ENCODE measurements at regions not wholly inside any gene's neighbourhood (a gene's known extent, or its start where the extent isn't known, plus 50 kb on each side); places are given as distances from the start of the nearest gene placed in this dataset.

DNA sequence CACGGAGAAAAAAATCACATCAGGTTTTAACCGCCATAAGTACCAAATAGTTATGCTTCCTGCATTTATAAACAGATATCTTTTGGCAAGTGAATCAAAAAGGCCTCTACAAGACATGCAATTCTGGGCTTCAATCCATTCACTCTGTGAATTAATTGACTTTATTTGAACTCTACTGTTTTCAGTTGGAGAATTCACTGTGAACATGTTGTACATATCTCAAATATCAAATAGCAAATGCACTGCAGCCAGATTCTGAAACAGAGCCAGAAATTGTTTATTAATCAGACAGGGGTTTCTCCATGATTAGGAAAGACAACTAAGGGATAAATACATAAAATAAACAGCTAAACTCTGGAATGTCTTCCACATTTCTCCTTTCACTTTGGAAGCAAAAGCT lies 445.4 kb upstream of the NFIA start:
- TF ChIP-seq ZFX (IDR thresholded peaks at IDR 0.05; ENCODE audit: borderline replicate concordance) = no peak
- TF ChIP-seq, protein P1, sequence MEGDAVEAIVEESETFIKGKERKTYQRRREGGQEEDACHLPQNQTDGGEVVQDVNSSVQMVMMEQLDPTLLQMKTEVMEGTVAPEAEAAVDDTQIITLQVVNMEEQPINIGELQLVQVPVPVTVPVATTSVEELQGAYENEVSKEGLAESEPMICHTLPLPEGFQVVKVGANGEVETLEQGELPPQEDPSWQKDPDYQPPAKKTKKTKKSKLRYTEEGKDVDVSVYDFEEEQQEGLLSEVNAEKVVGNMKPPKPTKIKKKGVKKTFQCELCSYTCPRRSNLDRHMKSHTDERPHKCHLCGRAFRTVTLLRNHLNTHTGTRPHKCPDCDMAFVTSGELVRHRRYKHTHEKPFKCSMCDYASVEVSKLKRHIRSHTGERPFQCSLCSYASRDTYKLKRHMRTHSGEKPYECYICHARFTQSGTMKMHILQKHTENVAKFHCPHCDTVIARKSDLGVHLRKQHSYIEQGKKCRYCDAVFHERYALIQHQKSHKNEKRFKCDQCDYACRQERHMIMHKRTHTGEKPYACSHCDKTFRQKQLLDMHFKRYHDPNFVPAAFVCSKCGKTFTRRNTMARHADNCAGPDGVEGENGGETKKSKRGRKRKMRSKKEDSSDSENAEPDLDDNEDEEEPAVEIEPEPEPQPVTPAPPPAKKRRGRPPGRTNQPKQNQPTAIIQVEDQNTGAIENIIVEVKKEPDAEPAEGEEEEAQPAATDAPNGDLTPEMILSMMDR (IDR thresholded peaks at IDR 0.05) = no peak

DNA sequence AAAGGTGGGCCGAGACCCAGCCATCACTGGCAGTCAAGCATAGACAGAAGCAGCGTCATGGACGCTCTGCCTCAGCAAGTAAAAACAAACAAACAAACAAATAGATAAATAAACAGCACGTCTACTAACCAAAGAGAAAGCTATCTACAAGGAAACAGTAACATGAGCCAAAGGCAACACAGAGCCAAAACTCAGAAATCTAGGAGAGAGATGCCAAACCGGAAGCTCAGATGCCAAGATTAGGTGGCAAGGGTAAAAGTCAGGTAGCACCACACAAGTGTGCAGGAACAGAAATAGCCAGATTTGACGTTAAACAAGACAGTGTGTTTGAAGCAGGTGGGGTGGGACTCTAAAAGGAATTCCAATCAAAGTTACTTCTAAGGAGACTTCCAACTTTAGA lies 448.3 kb upstream of the NFIA start:
- peak overlapping the region; percentile 16; the same call in 1 of the 2 replicates for H3K27ac ChIP-seq
- no peak for TF ChIP-seq ZFX (IDR thresholded peaks at IDR 0.05; ENCODE audit: borderline replicate concordance)
- TF ChIP-seq, protein P1 (IDR thresholded peaks at IDR 0.05) = no peak

More for the DNA sequence above, 445.4 kb upstream of the NFIA start:
- H3K27ac ChIP-seq = no peak overlapping the region

DNA sequence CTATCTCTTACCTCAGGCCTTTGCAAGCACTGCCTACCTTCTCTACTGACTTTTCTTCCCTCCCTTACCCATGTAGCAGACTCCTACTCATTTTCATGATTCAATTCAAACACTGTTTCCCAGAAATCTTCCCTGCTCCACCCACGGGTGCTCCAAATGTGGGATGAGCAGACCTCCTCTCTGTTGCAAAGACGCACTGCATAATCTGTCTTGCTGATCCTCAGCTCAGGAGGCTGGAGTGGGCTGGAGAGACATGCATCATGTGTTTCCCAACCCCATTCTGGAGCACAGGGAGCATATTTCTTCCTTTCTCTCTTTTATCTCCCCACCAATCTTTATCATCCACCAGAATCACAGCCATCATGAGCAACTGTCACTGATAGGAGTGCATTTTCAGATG lies 459.9 kb upstream of the NFIA start:
- no peak overlapping the region for H3K27ac ChIP-seq
- TF ChIP-seq, protein P1 (IDR thresholded peaks at IDR 0.05) = no peak
- no peak for TF ChIP-seq ZFX (IDR thresholded peaks at IDR 0.05; ENCODE audit: borderline replicate concordance)

DNA sequence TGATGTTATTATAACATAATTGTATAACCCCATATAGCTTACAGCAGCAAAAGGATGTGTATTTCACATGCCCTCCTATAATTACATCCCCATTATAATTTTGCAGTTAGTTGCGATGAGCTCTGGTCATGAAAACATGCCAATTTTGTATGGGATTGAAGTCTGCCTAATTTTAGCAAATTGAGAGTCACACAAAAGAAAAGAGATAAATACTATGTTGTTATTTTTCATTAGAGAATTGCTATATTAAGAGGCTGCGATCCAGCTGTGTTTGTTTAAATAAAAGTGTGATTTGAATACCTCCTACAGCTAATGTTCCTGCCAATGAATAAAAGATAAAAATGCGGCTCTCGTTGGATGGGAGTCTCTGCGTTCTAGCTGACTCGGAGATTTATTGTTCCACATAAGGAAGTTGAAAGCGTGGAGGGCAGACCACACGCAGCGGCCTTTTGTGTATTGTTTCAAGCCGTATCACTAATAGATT lies 461.0 kb upstream of the NFIA start:
- no peak for TF ChIP-seq ZFX (IDR thresholded peaks at IDR 0.05; ENCODE audit: borderline replicate concordance)
- TF ChIP-seq, protein P1 (IDR thresholded peaks at IDR 0.05) = no peak

DNA sequence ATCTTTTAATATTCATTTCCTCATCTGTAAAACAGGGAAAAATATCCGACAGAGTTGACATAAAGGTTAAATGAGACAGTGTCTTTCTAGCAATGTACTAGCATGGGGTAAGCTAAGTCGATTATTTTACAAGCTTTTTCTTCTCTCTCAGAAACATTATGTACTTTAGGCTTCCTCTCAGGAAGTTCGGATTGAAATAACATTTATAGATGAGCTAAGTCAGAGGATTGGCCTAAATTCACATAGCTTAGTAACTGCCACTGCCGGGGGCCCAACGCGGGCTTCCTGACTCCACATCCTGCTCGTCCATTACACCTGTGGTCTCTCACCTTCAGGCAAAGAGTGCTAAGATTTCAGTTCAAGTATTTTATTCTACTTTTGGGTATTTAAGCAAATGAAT lies 462.3 kb upstream of the NFIA start:
- TF ChIP-seq, protein P1 (IDR thresholded peaks at IDR 0.05) = no peak
- TF ChIP-seq ZFX (IDR thresholded peaks at IDR 0.05; ENCODE audit: borderline replicate concordance) = no peak
- H3K27ac ChIP-seq = no peak overlapping the region

More for the DNA sequence above, 461.0 kb upstream of the NFIA start:
- no peak overlapping the region for H3K27ac ChIP-seq

DNA sequence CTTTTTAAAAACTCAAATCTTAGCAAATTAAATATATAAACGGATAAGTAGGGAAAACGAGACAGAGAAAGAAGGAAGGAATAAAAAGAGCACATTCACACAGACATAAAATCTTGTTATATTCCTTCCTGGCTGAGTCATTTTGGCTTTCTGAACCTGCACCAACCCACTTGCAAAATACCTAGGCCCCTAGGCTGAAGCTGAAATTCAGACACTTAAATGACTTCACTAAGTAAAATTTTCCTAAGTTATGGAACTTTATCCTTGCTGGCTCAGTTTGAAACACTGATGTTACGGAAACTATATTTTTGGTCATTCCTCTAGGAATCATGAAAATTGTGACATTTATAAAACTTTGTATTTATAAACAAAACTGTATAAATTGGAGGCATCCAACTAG lies 462.8 kb upstream of the NFIA start:
- TF ChIP-seq ZFX (IDR thresholded peaks at IDR 0.05; ENCODE audit: borderline replicate concordance) = no peak
- TF ChIP-seq, protein P1 (IDR thresholded peaks at IDR 0.05) = no peak
- no peak overlapping the region for H3K27ac ChIP-seq

DNA sequence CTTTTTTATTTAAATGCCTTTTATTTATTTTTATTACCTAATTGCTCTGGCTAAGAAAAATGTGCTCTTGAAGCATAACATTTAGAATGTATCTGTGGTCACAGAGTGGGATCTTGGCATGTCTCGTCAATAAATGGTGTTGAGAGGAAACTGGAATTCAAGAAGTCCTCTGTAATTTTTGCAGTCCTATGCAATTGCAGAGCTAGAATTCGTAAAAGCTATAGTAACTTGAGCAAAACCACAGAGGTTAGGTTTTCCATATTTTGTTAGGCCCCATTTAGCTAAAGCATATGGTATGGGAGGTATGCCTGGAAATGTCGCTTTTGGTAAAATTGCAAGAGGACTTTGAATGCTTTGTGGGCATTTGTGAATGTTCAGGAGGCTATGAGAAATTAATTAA lies 466.7 kb upstream of the NFIA start:
- H3K27ac ChIP-seq = no peak overlapping the region
- TF ChIP-seq, protein P1 (IDR thresholded peaks at IDR 0.05) = no peak
- no peak for TF ChIP-seq ZFX (IDR thresholded peaks at IDR 0.05; ENCODE audit: borderline replicate concordance)
